GM23338 (cell line): ENCODE measurements at regions not wholly inside any gene's neighbourhood (a gene's known extent, or its start where the extent isn't known, plus 50 kb on each side); places are given as distances from the start of the nearest gene placed in this dataset.

Experiments used
- CTCF ChIP-seq, 2 experiments: fragments of 200-600 bp in 1 of 2; sonication (generic) in 1 of 2; conservative IDR thresholded peaks; 2 replicates each; pipeline versions ENCODE4 v1.5.1 to v1.6.1; 2016 to 2017; ENCODE audit warnings: antibody characterized with exemption in 2 of 2, low read depth in 2 of 2, mild to moderate bottlenecking in 2 of 2, moderate library complexity in 1 of 2
- EZH2 ChIP-seq: fragments of 200-600 bp; sonication (generic); IDR thresholded peaks from one replicate; pipeline ENCODE4 v1.8.0; 2017; ENCODE audit warnings: antibody characterized with exemption, mild to moderate bottlenecking, low read depth; ENCODE audit not compliant: unreplicated experiment
- EZH2phosphoT487 ChIP-seq: fragments of 200-600 bp; sonication (generic); IDR thresholded peaks from one replicate; pipeline ENCODE4 v1.8.1; 2018; ENCODE audit warnings: antibody characterized with exemption; ENCODE audit not compliant: unreplicated experiment
- JUNB ChIP-seq: IDR thresholded peaks from one replicate; pipeline ENCODE4 v1.6.1; 2016; ENCODE audit warnings: antibody characterized with exemption; ENCODE audit not compliant: unreplicated experiment
- POLR2AphosphoS5 ChIP-seq: IDR thresholded peaks from 2 replicates; pipeline ENCODE4 v1.6.1; 2016; ENCODE audit warnings: antibody characterized with exemption, low read depth
- REST ChIP-seq: IDR thresholded peaks from one replicate; pipeline ENCODE4 v1.6.1; 2018; ENCODE audit warnings: antibody characterized with exemption; ENCODE audit not compliant: unreplicated experiment

- TF ChIP-seq REST, result no peak
- no peak for TF ChIP-seq CTCF (conservative IDR thresholded peaks at IDR 0.05; ENCODE audit: low read depth in 2 of 2)
- no peak for TF ChIP-seq POLR2AphosphoS5
- no peak for TF ChIP-seq EZH2
- TF ChIP-seq JUNB, result no peak
- TF ChIP-seq EZH2phosphoT487, result no peak
These were observed 610.0 kb upstream of the RAB6C start for GRCh38 chr2:129369437-129369836.
